Stimulated activated memory B cell treated with anti-CD40 and anti-IgM and Interleukin-4, amounts not matched to agents 10 μg/mL and 1 μg/mL and 100 μg/mL, for 72 hours (primary cell): ENCODE measurements at regions not wholly inside any gene's neighbourhood (a gene's known extent, or its start where the extent isn't known, plus 50 kb on each side); places are given as distances from the start of the nearest gene placed in this dataset.
A peak's percentile ranks its signal among the peaks of the same experiment; 100 is the strongest.

Source experiments
- ATAC-seq: fragments of 150-1000 bp; cut with Tn5 transposase; 2 replicates; pipeline ENCODE4 v1.10.0; 2021
- H3K27ac Mint-ChIP-seq: one replicate; pipeline ENCODE4 v1.8.0; 2022; ENCODE audit warnings: mild to moderate bottlenecking, mixed read lengths
- H3K27me3 Mint-ChIP-seq: one replicate; pipeline ENCODE4 v1.8.0; 2022; ENCODE audit warnings: mixed read lengths
- H3K36me3 Mint-ChIP-seq: one replicate; pipeline ENCODE4 v1.8.0; 2022; ENCODE audit warnings: mixed read lengths
- H3K4me1 Mint-ChIP-seq: one replicate; pipeline ENCODE4 v1.8.0; 2022; ENCODE audit warnings: mixed read lengths
- H3K4me3 Mint-ChIP-seq: one replicate; pipeline ENCODE4 v1.8.0; 2022; ENCODE audit warnings: mild to moderate bottlenecking, moderate library complexity, mixed read lengths
- H3K9me3 Mint-ChIP-seq: one replicate; pipeline ENCODE4 v1.8.0; 2022; ENCODE audit warnings: mixed read lengths

DNA sequence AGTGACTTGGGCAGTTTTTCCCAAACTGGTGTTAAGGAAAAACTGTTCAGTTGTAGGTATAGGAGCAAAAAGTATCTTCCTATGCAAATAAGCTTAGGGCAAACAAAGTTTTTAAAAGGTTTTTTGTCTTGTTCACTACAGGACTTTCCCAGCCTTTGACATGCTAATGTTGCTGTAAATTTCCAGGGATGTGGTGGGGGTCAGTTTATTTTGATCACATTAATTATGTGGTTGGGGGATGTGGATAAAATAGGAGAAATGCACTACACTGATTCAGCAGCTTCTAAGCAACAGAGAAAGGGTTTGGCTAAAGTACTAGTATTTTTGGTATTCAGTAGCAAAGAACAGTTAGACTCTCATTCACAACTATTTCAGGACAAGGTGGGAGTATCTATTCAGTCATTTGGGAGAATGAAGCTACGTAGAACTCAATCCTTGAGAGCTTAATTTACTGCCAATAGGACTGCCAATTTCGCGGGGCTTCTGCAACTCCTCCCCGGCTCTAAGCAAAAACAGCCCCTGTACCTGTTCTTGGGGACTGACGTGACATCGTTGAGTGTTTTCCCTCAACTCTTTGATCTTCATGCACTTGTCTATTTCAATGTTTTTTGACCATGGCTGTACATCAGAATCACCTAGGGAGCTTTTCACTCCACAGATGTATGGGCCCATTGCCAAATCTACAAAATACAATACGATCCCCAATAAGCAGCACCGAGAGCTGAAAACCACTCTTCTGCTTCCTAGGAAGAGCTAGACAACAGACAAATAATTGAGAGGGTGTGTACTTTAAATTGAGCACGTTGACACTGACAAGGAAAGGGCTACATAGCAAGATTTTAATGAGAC lies 94.8 kb upstream of the NHSL1 start:
- ATAC-seq, result no peak
- Mint-ChIP-seq H3K9me3 (no peaks in the 10 kb centered on the region), H3K4me3 (no peak overlapping the region), H3K27me3 (no peaks in the 10 kb centered on the region), H3K36me3 (no peaks in the 10 kb centered on the region), H3K27ac (peak overlapping the region; percentile 91), H3K4me1 (peaks cover 26% of the 10 kb centered on the region)

DNA sequence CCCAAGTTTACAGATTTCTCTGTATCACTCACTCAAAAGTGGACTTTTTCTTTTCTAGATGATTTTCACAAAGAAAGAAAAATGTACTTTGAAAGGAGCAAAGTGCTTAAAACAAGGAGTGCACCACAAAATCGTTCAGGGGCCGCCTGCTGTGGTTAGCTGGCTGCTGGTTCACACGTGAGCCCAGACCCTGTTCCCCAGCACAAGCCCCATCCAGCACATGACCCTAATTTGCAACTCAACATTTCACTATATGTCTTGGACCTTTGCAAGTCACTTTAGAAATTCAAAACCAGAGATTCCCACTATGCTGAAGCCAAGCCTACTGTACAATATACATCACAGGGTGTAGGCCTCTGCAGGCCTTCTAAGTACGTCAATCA lies 95.5 kb upstream of the NHSL1 start:
- no peaks in the 10 kb centered on the region for H3K27me3 Mint-ChIP-seq
- H3K9me3 Mint-ChIP-seq, result no peaks in the 10 kb centered on the region
- no peak overlapping the region for H3K4me3 Mint-ChIP-seq
- peaks cover 26% of the 10 kb centered on the region for H3K4me1 Mint-ChIP-seq
- H3K27ac Mint-ChIP-seq, result no peak overlapping the region
- H3K36me3 Mint-ChIP-seq, result no peaks in the 10 kb centered on the region
- no peak for ATAC-seq

DNA sequence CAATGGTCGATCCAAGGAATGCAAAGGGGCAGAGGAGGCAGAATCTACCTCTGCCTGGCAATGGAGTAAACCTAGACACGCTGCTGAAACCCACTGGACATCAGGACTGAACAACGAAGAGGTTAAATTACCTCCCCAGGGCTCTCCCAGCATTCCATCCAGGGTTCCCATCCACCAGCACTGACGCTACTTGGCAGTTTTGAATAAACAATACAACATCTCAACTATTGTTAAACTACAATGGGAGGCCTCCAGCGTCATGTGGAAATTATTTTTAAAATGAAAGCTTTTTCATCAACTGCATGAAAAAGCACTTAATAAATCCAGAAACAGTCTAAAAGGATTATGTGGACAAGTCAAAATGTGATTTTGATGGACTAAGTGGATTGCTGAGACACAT lies 96.8 kb upstream of the NHSL1 start:
- Mint-ChIP-seq H3K9me3 (no peaks in the 10 kb centered on the region), H3K27ac (no peak overlapping the region), H3K4me3 (no peak overlapping the region), H3K27me3 (no peaks in the 10 kb centered on the region), H3K36me3 (no peaks in the 10 kb centered on the region), H3K4me1 (peaks cover 20% of the 10 kb centered on the region)
- ATAC-seq, result no peak

DNA sequence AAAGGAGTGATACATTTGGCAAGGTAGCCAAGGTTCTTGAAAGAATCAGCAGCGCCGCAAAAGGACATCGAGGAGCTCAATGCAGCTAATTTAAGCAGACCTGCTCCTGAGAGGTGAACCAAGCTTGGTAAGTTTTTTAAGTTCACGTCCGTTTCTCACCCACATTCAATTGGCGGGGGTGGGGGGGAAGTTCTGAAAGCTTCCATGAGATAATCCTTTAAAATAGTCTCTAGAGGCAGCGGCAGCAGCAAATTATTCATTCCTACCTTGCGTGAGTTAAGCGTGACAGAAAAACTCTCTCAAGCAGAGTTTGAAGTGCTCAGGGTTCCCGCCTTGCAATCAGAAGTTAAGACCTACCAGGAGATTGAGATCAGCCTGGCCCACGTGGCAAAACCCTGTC lies 97.3 kb upstream of the NHSL1 start:
- Mint-ChIP-seq H3K27me3 (no peaks in the 10 kb centered on the region), H3K9me3 (no peaks in the 10 kb centered on the region), H3K36me3 (no peaks in the 10 kb centered on the region), H3K4me3 (no peak overlapping the region), H3K27ac (no peak overlapping the region), H3K4me1 (peaks cover 20% of the 10 kb centered on the region)
- ATAC-seq, result no peak

DNA sequence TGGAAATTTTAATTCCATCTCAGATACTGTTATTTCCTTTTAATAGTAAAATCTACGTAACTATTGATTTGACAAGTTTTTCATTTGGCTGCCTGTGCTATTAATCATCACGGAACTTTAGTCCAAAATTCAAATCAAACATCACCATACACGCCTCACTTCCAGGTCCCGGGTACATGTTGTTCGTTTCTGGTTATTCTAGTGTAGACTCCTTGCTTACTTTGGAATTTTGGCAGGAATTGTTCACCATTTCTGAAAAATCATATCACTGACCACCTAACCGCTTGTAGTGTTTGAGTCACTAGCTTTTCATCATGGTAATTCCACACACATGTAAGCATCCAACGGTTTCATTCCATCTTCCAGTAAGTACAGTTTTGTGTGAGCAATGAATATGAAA lies 98.0 kb upstream of the NHSL1 start:
- Mint-ChIP-seq H3K9me3 (no peaks in the 10 kb centered on the region), H3K27me3 (peaks cover 3% of the 10 kb centered on the region), H3K4me3 (no peak overlapping the region), H3K36me3 (no peaks in the 10 kb centered on the region), H3K4me1 (peaks cover 18% of the 10 kb centered on the region), H3K27ac (no peak overlapping the region)
- no peak for ATAC-seq

DNA sequence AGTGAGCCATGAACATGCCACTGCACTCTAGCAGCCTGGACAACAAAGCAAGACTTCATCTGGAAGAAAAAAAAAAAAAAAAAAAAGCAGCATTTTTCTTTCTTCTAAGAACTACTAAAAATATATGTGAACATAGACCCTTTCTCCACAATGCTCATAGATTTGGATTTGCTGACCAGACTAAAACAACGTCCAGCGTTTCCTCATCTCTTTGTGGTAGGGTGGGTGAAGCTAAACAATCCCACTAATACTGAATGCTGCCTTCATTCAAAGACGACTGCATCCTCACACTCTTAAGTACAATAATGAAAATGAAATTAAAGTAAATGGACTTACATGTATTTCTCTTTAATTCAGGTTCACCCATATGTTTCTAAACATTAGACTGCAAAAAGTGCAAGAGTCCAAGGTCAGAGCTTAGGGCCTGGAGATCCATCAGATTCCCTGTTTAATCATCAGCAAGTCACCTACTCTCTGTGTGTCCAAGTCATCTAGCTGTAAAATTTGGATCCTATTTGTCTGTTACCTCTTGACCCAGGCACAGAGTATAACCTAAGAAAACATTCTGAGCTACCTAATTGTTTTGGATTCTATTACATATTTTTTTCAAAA lies 99.4 kb upstream of the NHSL1 start:
- Mint-ChIP-seq H3K9me3 (no peaks in the 10 kb centered on the region), H3K4me3 (no peak overlapping the region), H3K4me1 (peaks cover 5% of the 10 kb centered on the region), H3K36me3 (no peaks in the 10 kb centered on the region), H3K27me3 (peaks cover 9% of the 10 kb centered on the region), H3K27ac (no peak overlapping the region)
- no peak for ATAC-seq

DNA sequence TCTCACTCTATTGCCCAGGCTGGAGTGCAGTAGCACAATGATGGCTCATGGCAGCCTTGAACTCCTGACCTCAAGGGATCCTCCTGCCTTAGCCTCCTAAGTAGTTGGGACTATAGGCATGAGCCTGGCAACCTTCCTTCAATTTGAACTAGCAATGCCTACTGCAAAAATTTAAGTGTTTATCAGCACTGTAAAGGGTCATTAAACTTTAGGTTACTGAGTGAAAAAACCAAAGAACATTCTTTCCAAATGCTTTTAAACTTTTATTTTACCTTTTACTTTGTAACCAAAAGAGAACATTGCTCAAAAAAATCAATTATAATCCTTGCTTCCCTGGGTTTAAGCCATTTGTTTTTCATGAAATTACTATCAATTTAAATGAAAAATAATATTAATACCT lies 101.0 kb upstream of the NHSL1 start:
- Mint-ChIP-seq H3K4me1 (no peaks in the 10 kb centered on the region), H3K27me3 (peaks cover 13% of the 10 kb centered on the region), H3K4me3 (no peak overlapping the region), H3K27ac (no peak overlapping the region), H3K36me3 (no peaks in the 10 kb centered on the region), H3K9me3 (no peaks in the 10 kb centered on the region)
- ATAC-seq, result no peak

DNA sequence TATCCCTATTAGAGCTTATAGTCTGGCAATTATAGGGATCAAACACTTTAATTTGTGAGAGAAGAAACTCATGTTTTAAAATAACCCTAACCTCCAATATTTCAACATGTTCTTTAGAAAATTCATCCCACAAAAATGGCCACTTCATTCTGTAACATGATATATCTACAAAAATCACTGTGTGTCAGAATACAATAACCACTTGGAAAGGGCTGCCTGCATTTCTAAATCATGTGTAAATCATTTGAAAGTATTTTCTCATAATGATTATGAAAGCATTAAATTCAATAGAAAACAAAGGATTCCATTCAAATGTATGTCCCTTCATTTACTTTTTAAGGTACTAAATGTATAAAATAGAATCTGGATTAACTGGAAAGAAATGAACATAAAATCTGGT lies 101.4 kb upstream of the NHSL1 start:
- no peak overlapping the region for H3K27ac Mint-ChIP-seq
- H3K27me3 Mint-ChIP-seq, result peaks cover 18% of the 10 kb centered on the region
- H3K9me3 Mint-ChIP-seq, result no peaks in the 10 kb centered on the region
- H3K4me1 Mint-ChIP-seq, result no peaks in the 10 kb centered on the region
- no peak for ATAC-seq
- no peaks in the 10 kb centered on the region for H3K36me3 Mint-ChIP-seq
- no peak overlapping the region for H3K4me3 Mint-ChIP-seq

DNA sequence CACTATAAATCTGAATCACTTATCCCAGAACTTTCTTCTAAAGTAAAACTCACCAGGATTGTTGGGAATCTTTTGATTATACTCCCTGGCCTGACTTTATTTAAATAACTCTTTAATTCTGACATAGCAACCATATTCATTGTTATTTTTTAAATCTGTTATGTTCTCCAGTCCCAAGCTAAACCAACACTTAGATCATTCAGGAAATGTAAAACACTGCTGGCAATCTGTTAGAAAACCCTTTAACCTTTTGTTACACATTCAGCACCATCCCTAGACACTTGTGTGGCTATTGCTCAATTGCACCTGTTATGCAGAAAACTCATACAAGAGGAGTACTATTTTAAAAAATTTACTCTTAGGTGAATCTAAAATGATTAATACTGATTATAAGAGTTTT lies 101.8 kb upstream of the NHSL1 start:
- Mint-ChIP-seq H3K27ac (no peak overlapping the region), H3K4me1 (no peaks in the 10 kb centered on the region), H3K27me3 (peaks cover 21% of the 10 kb centered on the region), H3K9me3 (no peaks in the 10 kb centered on the region), H3K36me3 (no peaks in the 10 kb centered on the region), H3K4me3 (no peak overlapping the region)
- no peak for ATAC-seq

DNA sequence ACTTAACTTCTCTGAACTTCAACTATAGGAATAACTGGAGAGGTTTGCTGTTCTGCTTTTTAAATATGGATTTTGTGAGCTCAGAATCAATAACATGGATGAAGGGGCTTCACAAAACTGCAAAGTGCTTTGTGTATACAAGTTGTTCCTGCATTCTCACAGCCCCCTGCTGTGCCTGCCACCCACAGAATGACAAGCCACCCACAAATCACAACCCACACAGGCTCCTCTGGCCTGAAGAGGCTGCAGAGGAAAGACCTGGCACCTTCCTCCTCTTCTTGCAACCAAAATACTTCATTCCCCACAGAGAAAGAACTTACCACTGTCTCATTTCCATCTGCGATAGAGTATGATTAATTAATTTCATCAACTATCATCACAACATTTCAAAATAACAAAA lies 106.7 kb upstream of the NHSL1 start:
- no peak for ATAC-seq
- Mint-ChIP-seq H3K9me3 (no peaks in the 10 kb centered on the region), H3K4me3 (no peak overlapping the region), H3K36me3 (no peaks in the 10 kb centered on the region), H3K27ac (no peak overlapping the region), H3K4me1 (no peaks in the 10 kb centered on the region), H3K27me3 (peaks cover 36% of the 10 kb centered on the region)

DNA sequence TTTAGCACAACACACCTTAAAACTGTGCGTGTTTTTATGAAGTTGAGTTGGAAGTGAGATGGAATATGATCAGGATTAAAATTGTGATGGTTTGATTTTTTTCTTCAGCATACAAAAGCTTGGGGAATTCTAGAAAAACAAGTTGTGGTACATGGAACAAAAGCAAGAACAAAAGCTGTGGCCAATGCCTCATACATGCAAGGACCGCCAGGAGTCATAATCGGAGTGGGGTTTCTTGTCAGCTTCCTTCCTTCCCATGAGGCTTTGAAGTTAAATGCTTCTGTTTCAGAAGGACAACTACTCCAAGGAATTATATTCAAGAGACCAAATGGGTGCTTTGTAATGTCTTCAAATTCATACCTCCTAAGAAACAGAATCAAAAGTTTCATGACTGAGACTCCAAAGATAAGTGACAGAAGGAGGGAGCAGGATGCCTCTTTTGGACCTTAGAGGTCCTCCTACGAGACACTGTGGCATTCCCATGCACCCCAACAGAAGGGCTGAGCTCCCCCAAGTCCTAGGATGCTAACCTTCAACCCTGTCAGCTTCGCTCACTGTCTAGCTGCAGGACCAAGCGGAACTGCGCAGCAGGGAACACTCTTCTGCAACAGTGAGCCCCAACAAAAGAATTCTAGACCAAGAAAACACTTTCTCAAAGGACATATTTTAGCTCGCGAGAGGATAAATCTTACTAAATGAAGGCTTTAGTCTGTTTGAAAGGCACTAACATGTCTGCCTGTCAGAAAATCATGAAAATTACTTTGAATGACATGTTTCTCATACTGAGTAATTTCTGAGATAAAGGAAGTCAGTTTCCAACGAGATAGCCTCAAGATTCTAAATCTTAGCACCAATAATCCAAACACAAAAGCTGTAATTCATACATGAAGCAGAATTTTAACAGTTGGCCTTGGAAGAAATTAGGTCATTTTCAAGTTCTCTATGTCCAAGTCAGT lies 108.5 kb upstream of the NHSL1 start:
- Mint-ChIP-seq H3K4me3 (no peak overlapping the region), H3K9me3 (no peaks in the 10 kb centered on the region), H3K27me3 (peaks cover 28% of the 10 kb centered on the region), H3K27ac (no peak overlapping the region), H3K4me1 (no peaks in the 10 kb centered on the region), H3K36me3 (no peaks in the 10 kb centered on the region)
- no peak for ATAC-seq

DNA sequence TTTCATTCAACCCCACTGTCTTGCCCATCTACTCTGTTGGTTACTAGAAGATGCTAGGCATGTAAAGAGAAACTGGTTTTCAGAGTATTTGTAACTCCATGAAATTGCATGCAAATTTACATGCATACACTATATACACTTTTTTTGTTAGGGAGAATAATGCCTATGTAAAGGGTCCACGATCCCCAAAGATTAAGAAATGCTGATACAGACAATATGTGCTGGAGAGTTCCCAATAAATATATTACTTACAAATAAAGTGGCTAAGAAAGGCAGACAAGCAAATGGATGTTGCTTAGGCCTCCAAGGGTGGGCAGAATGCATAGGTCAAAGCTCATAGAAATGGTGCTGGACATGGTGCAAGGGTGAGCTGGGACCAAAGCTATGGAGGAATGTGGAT lies 109.6 kb upstream of the NHSL1 start:
- Mint-ChIP-seq H3K4me1 (no peaks in the 10 kb centered on the region), H3K27ac (no peak overlapping the region), H3K9me3 (no peaks in the 10 kb centered on the region), H3K4me3 (no peak overlapping the region), H3K27me3 (peaks cover 27% of the 10 kb centered on the region), H3K36me3 (no peaks in the 10 kb centered on the region)
- no peak for ATAC-seq

DNA sequence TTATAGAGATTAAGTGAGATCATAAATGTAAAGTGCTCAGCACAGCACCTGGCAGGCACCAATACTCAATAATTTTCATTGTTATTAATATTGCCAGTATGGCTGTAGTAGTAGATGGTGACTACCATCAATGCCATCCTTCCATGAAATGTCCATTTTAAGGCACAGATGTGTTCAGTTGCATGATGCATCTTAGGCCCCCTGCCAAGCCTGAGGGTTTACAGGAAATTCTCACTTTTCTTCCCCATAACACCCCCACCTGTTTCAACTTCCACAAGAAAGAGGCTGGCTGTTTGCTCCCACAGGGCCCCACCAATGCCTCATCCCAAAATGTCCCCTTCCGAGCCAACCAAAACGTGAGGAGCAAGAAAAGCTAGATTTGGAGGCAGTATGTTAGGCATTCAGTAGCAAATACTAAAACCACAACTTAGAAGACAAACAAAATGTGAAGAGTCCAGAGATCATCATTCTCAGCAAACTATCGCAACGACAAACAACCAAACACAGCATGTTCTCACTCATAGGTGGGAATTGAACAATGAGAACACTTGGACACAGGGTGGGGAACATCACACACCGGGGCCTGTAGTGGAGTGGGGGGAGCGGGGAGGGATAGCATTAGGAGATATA lies 110.6 kb upstream of the NHSL1 start:
- H3K4me3 Mint-ChIP-seq, result no peak overlapping the region
- H3K4me1 Mint-ChIP-seq, result no peaks in the 10 kb centered on the region
- H3K9me3 Mint-ChIP-seq, result no peaks in the 10 kb centered on the region
- peaks cover 26% of the 10 kb centered on the region for H3K27me3 Mint-ChIP-seq
- no peak for ATAC-seq
- H3K27ac Mint-ChIP-seq, result no peak overlapping the region
- H3K36me3 Mint-ChIP-seq, result no peaks in the 10 kb centered on the region

DNA sequence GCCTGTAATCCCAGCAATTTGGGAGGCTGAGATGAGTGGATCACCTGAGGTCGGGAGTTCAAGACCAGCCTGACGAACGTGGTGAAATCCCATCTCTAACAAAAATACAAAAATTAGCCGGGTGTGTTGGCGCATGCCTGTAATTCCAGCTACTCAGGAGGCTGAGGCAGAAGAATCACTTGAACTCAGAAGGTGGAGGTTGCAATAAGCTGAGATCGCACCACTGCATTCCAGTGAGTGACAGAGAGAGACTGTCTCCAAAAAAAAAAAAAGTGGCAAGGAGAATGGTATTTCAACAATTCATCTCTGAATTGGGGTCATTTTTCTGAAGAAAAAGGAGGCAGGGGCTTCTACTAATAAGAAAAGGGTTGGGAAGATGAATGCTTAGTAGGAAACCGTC lies 111.5 kb upstream of the NHSL1 start:
- H3K36me3 Mint-ChIP-seq, result no peaks in the 10 kb centered on the region
- H3K4me1 Mint-ChIP-seq, result no peaks in the 10 kb centered on the region

DNA sequence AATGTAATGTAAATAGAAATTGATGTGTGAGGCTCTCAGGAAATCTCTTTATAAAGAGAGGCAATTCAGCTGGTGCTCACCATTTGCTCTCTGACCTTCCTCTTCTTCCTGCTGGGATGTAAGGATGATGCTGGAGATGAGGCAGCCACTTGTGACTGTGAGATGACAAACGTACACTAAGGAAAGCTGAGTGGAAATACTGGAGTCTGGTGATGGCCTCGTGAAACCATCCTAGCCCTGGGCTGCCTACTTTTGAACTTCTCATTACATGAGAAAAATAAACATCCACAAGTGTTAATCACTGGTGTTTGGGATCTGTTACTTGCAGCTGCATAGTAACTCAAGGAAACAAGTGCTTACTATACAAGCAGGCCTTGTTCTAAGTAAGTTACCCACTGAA lies 114.9 kb upstream of the NHSL1 start:
- Mint-ChIP-seq H3K27me3 (peaks cover 6% of the 10 kb centered on the region), H3K27ac (no peak overlapping the region), H3K4me3 (no peak overlapping the region), H3K4me1 (no peaks in the 10 kb centered on the region), H3K9me3 (no peaks in the 10 kb centered on the region), H3K36me3 (no peaks in the 10 kb centered on the region)
- no peak for ATAC-seq

More for the DNA sequence above, 111.5 kb upstream of the NHSL1 start:
- Mint-ChIP-seq H3K27me3 (peaks cover 18% of the 10 kb centered on the region), H3K27ac (no peak overlapping the region), H3K9me3 (no peaks in the 10 kb centered on the region), H3K4me3 (no peak overlapping the region)
- no peak for ATAC-seq
